PC-9 (cell line): ENCODE measurements at regions not wholly inside any gene's neighbourhood (a gene's known extent, or its start where the extent isn't known, plus 50 kb on each side); places are given as distances from the start of the nearest gene placed in this dataset.

Experiments
- CTCF ChIP-seq: fragments of 200-600 bp; sonication (generic); conservative IDR thresholded peaks from 2 replicates; pipeline ENCODE4 v1.6.1; 2017; ENCODE audit warnings: mixed run types, antibody characterized with exemption, mild to moderate bottlenecking, moderate library complexity
- EZH2 ChIP-seq: fragments of 200-600 bp; sonication (generic); IDR thresholded peaks from 2 replicates; pipeline ENCODE4 v1.8.0; 2017; ENCODE audit warnings: antibody characterized with exemption, low read depth

DNA sequence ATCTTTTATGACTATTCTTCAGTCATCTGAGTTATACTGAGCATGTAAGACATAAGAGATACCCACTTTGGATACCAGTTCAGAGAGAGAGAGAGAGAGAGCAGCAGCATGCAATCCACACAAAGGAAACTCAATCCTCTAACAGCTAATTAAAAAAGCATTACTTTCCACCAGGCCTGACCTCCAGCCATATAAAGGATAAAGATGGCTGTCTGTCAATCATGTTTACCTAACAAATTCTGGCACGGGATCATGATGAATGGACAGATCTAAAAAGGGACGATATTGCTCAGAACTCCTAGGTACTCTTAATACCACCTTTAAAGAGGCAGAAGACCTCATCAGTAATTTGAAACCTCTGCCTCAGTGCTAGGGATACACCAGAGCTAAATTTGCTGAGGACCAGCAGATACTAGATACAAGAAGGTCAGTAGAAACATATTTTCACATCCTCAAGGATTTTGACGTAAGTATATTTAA is 159.2 kb downstream of the RPS12 start:
- TF ChIP-seq CTCF (no peak), EZH2 (no peak)
